ENCODE measurements at regions not wholly inside any gene's neighbourhood (a gene's known extent, or its start where the extent isn't known, plus 50 kb on each side); places are given as distances from the start of the nearest gene placed in this dataset.

DNA sequence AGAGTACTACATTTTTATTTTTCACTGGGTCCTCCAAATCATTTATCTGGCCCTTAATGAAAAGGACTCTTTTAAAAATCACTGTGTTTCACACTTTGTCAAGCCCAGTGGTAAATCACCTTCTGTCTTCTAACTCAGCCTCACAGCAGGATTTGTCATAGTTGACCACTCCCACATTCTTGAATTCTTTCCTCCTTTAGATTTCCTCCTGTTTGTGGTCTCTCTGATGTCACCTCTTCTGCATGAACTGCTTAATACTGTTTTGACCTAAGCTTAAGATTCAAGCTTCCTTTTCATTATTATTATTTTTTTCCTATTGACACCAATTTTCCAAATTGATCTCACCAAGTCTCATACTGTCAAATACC lies 899.8 kb upstream of the MIR17HG start (continued):
- TF ChIP-seq, protein P1, sequence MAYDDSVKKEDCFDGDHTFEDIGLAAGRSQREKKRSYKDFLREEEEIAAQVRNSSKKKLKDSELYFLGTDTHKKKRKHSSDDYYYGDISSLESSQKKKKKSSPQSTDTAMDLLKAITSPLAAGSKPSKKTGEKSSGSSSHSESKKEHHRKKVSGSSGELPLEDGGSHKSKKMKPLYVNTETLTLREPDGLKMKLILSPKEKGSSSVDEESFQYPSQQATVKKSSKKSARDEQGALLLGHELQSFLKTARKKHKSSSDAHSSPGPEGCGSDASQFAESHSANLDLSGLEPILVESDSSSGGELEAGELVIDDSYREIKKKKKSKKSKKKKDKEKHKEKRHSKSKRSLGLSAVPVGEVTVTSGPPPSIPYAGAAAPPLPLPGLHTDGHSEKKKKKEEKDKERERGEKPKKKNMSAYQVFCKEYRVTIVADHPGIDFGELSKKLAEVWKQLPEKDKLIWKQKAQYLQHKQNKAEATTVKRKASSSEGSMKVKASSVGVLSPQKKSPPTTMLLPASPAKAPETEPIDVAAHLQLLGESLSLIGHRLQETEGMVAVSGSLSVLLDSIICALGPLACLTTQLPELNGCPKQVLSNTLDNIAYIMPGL (CRISPR knock-in tag; IDR thresholded peaks at IDR 0.05), result no peak
- TF ChIP-seq ZNF317 (CRISPR knock-in tag; IDR thresholded peaks at IDR 0.05; ENCODE audit: borderline replicate concordance, low read depth) (no peak), RELA (CRISPR knock-in tag; IDR thresholded peaks at IDR 0.05; ENCODE audit: borderline replicate concordance) (no peak)

DNA sequence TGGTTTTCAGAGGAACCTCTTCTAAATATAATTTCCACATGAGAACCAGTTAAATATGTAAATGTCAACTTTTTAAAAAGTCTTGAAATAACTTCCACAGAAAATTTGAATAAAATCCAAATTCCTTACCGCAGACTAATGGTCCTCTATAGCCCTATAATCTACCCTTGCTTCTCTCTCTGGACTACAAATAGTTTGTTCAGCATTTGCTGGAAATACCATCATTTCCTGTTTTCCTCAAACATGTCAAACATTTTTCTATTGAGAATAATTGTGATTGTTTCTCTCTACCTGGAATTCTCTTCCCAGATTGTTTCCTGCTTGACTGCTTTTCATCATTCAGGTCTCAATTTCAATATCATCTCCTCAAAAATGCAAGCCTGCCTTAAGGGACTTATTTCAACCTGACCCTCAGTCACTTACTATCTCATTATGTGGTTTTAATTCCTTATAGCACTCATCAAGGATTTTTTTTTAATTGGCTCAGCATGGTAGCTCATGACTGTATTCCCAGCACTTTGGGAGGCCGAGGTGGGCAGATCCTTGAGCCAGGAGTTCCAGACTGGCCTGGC lies 898.9 kb upstream of the MIR17HG start:
- Mint-ChIP-seq H3K27ac (no peak overlapping the region), H3K9me3 (0 out of 2 replicates have a peak, but pooled peaks cover 6% of the 10 kb centered on the region), H3K4me3 (no peak overlapping the region), H3K4me1 (peaks cover 17% of the 10 kb centered on the region), H3K36me3 (no peaks in the 10 kb centered on the region), H3K27me3 (ENCODE audit: low read depth) (no peaks in the 10 kb centered on the region)
- DNase-seq (ENCODE audit: low spot score), result no peak
- no peak for ATAC-seq
- CTCF ChIA-PET, result no interaction called here
- POLR2A ChIA-PET, result no interaction called here
- TF ChIP-seq NFYB (CRISPR knock-in tag; conservative IDR thresholded peaks at IDR 0.05; ENCODE audit: low read depth) (no peak), ZNF423 (CRISPR knock-in tag; IDR thresholded peaks at IDR 0.05) (no peak), IRF2 (CRISPR knock-in tag; IDR thresholded peaks at IDR 0.05; ENCODE audit: borderline replicate concordance, low read depth) (no peak)

DNA sequence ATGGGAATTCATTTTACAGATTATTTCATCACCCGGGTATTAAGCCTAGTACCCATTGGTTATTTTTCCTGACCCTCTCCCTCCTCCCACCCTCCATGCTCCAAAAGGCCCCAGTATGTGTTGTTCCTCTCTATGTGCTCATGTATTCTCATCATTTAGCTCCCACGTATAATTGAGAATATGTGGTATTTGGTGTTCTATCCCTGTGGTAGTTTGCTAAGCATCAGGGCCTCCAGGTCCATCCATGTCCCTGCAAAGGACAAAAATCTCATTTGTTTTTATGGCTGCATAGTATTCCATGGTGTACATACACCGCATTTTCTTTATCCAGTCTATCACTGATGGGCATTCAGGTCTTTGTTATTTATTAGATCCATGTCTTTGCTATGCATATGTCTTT lies 894.1 kb upstream of the MIR17HG start:
- Mint-ChIP-seq H3K4me3 (no peak overlapping the region), H3K36me3 (no peaks in the 10 kb centered on the region), H3K27me3 (ENCODE audit: low read depth) (no peaks in the 10 kb centered on the region), H3K9me3 (0 out of 2 replicates have a peak, but pooled peaks cover under 1% of the 10 kb centered on the region), H3K4me1 (peaks cover 3% of the 10 kb centered on the region), H3K27ac (no peak overlapping the region)
- DNase-seq (ENCODE audit: low spot score), result no peak
- CTCF ChIA-PET, result no interaction called here
- no peak for ATAC-seq
- POLR2A ChIA-PET, result no interaction called here
- TF ChIP-seq, protein P2, sequence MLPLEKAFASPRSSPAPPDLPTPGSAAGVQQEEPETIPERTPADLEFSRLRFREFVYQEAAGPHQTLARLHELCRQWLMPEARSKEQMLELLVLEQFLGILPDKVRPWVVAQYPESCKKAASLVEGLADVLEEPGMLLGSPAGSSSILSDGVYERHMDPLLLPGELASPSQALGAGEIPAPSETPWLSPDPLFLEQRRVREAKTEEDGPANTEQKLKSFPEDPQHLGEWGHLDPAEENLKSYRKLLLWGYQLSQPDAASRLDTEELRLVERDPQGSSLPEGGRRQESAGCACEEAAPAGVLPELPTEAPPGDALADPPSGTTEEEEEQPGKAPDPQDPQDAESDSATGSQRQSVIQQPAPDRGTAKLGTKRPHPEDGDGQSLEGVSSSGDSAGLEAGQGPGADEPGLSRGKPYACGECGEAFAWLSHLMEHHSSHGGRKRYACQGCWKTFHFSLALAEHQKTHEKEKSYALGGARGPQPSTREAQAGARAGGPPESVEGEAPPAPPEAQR (CRISPR knock-in tag; IDR thresholded peaks at IDR 0.05), result no peak
- TF ChIP-seq, protein P3, sequence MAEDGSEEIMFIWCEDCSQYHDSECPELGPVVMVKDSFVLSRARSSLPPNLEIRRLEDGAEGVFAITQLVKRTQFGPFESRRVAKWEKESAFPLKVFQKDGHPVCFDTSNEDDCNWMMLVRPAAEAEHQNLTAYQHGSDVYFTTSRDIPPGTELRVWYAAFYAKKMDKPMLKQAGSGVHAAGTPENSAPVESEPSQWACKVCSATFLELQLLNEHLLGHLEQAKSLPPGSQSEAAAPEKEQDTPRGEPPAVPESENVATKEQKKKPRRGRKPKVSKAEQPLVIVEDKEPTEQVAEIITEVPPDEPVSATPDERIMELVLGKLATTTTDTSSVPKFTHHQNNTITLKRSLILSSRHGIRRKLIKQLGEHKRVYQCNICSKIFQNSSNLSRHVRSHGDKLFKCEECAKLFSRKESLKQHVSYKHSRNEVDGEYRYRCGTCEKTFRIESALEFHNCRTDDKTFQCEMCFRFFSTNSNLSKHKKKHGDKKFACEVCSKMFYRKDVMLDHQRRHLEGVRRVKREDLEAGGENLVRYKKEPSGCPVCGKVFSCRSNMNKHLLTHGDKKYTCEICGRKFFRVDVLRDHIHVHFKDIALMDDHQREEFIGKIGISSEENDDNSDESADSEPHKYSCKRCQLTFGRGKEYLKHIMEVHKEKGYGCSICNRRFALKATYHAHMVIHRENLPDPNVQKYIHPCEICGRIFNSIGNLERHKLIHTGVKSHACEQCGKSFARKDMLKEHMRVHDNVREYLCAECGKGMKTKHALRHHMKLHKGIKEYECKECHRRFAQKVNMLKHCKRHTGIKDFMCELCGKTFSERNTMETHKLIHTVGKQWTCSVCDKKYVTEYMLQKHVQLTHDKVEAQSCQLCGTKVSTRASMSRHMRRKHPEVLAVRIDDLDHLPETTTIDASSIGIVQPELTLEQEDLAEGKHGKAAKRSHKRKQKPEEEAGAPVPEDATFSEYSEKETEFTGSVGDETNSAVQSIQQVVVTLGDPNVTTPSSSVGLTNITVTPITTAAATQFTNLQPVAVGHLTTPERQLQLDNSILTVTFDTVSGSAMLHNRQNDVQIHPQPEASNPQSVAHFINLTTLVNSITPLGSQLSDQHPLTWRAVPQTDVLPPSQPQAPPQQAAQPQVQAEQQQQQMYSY (CRISPR knock-in tag; IDR thresholded peaks at IDR 0.05), result no peak
- TF ChIP-seq, protein P4, sequence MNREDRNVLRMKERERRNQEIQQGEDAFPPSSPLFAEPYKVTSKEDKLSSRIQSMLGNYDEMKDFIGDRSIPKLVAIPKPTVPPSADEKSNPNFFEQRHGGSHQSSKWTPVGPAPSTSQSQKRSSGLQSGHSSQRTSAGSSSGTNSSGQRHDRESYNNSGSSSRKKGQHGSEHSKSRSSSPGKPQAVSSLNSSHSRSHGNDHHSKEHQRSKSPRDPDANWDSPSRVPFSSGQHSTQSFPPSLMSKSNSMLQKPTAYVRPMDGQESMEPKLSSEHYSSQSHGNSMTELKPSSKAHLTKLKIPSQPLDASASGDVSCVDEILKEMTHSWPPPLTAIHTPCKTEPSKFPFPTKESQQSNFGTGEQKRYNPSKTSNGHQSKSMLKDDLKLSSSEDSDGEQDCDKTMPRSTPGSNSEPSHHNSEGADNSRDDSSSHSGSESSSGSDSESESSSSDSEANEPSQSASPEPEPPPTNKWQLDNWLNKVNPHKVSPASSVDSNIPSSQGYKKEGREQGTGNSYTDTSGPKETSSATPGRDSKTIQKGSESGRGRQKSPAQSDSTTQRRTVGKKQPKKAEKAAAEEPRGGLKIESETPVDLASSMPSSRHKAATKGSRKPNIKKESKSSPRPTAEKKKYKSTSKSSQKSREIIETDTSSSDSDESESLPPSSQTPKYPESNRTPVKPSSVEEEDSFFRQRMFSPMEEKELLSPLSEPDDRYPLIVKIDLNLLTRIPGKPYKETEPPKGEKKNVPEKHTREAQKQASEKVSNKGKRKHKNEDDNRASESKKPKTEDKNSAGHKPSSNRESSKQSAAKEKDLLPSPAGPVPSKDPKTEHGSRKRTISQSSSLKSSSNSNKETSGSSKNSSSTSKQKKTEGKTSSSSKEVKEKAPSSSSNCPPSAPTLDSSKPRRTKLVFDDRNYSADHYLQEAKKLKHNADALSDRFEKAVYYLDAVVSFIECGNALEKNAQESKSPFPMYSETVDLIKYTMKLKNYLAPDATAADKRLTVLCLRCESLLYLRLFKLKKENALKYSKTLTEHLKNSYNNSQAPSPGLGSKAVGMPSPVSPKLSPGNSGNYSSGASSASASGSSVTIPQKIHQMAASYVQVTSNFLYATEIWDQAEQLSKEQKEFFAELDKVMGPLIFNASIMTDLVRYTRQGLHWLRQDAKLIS (CRISPR knock-in tag; IDR thresholded peaks at IDR 0.05; ENCODE audit: borderline replicate concordance), result no peak
- TF ChIP-seq SMAD3 (CRISPR knock-in tag; IDR thresholded peaks at IDR 0.05; ENCODE audit: borderline replicate concordance), result no peak
- TF ChIP-seq GTF2I (CRISPR knock-in tag; conservative IDR thresholded peaks at IDR 0.05), result no peak
- no peak for TF ChIP-seq NR1H2 (CRISPR knock-in tag; IDR thresholded peaks at IDR 0.05)
